Kidney glomerular epithelial cell (primary cell): ENCODE measurements at regions not wholly inside any gene's neighbourhood (a gene's known extent, or its start where the extent isn't known, plus 50 kb on each side); places are given as distances from the start of the nearest gene placed in this dataset.
A peak's percentile ranks its signal among the peaks of the same experiment; 100 is the strongest.
"Not testable (repeated sequence)": the region's sequence is repeated elsewhere in the genome, so short reads cannot be mapped to it uniquely, and the experiment has no call there.

Experiments used
- DNase-seq: peaks from one replicate; lab custom pipeline; 2025; lab: John Stamatoyannopoulos, UW

GRCh38 chr4:178165251-178165950, 723.2 kb upstream of the AGA start:
- DNase-seq: no peak

GRCh38 chr4:178165951-178166308, 723.7 kb upstream of the AGA start:
- no peak for DNase-seq

GRCh38 chr4:178173771-178174170, 731.5 kb upstream of the AGA start:
- no peak for DNase-seq

- DNase-seq: no peak
Observed at GRCh38 chr4:178174756-178175155, 732.5 kb upstream of the AGA start.

- no peak for DNase-seq
Observed at GRCh38 chr4:178185517-178185916, 743.3 kb upstream of the AGA start.

- no peak for DNase-seq
Observed at GRCh38 chr4:178192611-178193010, 750.4 kb upstream of the AGA start.

- no peak for DNase-seq
Observed at GRCh38 chr4:178196751-178197374, 754.6 kb upstream of the AGA start.

- peak; percentile 49 for DNase-seq
Observed at GRCh38 chr4:178198691-178199090, 756.5 kb upstream of the AGA start.

- no peak for DNase-seq
Observed at GRCh38 chr4:178202422-178202821, 760.2 kb upstream of the AGA start.

GRCh38 chr4:178205826-178206225, 763.6 kb upstream of the AGA start:
- peak; percentile 60 for DNase-seq

- no peak for DNase-seq
Observed at GRCh38 chr4:178215309-178215708, 773.1 kb upstream of the AGA start.

GRCh38 chr4:178215763-178216162, 773.5 kb upstream of the AGA start:
- no peak for DNase-seq

GRCh38 chr4:178226421-178226820, 784.2 kb upstream of the AGA start:
- DNase-seq: not testable (repeated sequence)

GRCh38 chr4:178233906-178234305, 791.7 kb upstream of the AGA start:
- DNase-seq: no peak

GRCh38 chr4:178240891-178241290, 798.7 kb upstream of the AGA start:
- DNase-seq: no peak

GRCh38 chr4:178241601-178242118, 799.4 kb upstream of the AGA start:
- no peak for DNase-seq

- DNase-seq: no peak
Observed at GRCh38 chr4:178242655-178243054, 800.4 kb upstream of the AGA start.

- DNase-seq: no peak
Observed at GRCh38 chr4:178244785-178245184, 802.5 kb upstream of the AGA start.

GRCh38 chr4:178255172-178255571, 812.9 kb upstream of the AGA start:
- no peak for DNase-seq

GRCh38 chr4:178258603-178259002, 816.4 kb upstream of the AGA start:
- no peak for DNase-seq

- no peak for DNase-seq
Observed at GRCh38 chr4:178259566-178259965, 817.3 kb upstream of the AGA start.

- no peak for DNase-seq
Observed at GRCh38 chr4:178264001-178264400, 821.8 kb upstream of the AGA start.

GRCh38 chr4:178271386-178271785, 829.1 kb upstream of the AGA start:
- DNase-seq: no peak

- DNase-seq: no peak
Observed at GRCh38 chr4:178273168-178273567, 830.9 kb upstream of the AGA start.
